ENCODE measurements at regions not wholly inside any gene's neighbourhood (a gene's known extent, or its start where the extent isn't known, plus 50 kb on each side); places are given as distances from the start of the nearest gene placed in this dataset.
"Not testable (repeated sequence)": the region's sequence is repeated elsewhere in the genome, so short reads cannot be mapped to it uniquely, and the experiment has no call there.

DNA sequence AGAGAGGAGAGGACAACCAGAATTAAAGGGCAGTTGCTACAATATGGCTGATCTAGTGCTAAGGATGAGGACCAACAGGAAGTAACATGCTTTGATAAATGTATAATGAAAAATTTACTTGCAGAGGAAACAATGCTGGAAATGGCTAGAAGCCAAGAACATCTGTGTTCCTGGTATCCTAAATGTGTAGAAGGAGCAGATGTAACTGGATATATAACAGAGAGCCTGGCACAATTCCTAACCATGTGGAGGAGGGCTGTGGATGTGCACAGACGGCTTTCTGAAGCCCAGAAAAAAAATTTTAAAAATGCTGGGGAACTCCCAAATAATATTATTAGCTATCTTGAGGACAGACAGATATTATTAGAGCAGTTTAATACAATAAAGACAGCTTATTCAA lies 159.4 kb upstream of the GBE1 start:
- DNase-seq (ENCODE audit: low read depth, low spot score) = no peak

DNA sequence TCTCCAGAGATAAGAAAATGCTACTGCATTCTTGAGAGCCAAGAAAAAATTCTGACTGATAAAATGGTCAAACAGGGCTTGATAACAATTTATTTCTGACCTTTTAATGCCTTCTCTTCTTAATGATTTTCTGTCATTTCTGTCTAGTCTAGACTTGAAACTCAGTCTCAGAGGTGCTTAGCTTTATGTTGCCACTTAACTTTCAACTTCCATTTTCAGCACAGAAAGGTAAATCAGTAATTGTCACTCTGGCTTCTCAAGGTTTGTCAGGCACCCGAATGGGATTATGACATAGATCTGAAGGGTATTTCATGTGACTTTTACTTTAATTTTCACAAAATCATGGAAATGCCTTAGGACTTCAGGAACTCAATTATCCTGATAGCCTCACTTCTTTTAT lies 155.4 kb upstream of the GBE1 start:
- DNase-seq (ENCODE audit: low read depth, low spot score) = no peak

DNA sequence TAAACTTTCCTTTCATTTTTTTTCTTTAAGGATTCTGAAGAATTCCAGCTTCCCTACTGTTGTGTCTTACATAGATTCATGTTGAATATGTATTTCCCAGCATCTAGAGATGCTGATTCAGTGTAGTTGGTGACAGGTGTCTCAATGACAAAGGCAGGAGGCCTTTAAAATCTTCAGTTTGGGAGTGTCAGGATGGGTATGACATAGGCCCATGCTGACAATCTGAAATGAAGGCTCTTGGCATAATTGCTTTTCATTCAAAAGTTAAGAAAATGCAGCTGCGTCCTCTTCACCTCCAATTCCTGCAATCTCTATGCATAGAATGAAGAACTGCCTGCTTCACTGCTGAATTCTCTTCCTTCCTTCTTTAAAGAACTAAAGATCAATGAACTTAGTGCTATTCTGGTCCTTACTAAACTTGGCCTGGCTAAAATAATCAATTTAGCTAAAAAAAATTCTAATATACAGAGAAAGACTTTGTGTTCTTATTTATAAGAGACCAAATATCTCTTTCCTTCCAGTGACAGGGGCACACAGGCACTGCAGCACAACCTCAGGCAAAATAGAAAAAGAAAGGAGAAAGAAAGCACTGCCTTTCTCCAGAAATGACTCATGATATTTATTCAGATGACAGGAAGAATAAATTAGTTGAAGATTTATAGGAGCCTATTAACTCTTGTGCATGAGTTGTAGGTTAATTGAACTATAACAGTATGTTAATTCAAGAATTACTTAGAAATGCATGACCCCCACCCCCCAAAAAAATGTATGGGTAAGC lies 152.6 kb upstream of the GBE1 start:
- DNase-seq (ENCODE audit: low read depth, low spot score) = no peak

DNA sequence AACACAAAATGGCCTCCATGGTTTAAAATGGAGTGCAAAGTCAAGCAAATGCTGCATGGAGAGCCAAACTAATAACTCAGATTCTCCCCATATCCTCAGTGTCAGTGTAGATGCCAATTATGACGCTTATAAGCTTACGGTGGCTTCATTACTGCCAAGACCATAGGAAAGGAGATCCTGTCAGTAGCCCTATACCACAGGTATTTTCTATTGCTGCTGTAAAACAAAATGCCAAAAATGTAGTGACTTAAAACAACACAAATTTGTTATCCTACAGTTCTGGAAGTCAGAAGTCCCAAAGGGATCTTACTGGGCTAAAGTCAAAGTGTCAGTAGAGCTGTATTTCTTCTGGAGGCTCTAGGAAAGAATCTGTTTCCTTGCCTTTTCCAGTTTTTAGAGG lies 149.8 kb upstream of the GBE1 start:
- no peak for DNase-seq (ENCODE audit: low read depth, low spot score)

DNA sequence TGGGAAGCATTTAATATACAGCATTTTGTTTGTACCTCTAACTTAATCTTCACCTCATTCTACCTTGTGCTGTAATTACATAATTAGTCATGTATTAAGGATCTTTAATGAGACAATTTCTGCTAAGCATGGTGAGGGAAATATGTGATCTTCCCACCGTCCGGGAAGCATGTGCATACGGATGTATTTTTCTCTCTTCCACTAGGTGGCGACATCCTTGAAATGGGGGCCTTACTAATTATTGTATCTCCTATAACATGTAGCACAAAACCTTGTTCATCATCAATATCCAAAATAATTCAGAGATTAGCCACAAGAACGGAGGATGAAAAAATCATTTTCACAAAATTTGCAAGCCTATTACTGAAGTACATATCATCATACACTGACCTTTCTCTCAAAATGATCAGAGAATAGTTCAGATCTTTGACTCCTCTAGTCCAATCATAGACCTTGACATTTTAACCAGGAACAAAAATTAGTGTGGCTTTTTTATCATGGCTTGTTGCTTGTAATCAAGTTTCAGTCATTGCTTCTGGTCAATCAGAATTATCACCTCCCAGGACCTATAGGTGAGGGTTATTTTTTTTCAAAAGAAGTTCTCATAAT lies 148.9 kb upstream of the GBE1 start:
- no peak for DNase-seq (ENCODE audit: low read depth, low spot score)

DNA sequence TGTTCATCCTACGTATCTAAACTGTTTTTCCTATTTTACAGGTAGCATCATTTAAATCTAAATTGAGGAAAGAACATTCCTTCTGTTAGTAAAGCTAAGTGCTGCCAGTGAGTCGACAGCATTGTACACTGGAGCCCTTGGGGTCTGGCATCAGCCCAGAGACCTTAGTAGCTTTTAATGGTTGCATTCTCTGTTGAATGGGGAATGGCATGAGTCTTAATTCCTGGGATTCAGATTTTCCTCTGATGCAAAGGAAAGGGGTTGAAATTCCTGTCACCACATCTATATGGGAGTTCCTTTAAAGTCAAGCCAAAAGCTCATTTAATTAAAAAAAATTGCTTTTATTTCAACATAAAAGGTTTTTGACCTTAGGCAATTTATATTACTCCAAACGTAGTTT lies 148.4 kb upstream of the GBE1 start:
- DNase-seq (ENCODE audit: low read depth, low spot score) = no peak

DNA sequence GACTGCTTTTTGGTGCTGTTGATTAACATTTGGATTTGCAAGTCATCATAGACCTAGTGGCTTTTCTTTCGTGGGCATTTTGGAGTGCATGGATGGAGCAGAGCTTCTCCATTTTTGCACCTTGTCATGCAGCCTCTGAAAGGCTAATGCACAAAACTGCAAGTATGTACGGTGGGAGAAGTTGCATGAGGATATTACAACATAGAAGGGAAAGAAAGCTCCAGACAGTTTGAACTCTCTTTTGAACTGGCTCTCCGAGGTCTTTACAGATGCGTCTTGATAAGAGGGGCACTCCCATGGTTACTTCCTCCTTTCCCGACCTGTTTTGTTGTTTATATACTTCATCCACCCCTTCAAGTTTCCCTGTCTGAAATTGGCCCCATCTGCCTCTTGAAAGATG lies 147.1 kb upstream of the GBE1 start:
- no peak for DNase-seq (ENCODE audit: low read depth, low spot score)

DNA sequence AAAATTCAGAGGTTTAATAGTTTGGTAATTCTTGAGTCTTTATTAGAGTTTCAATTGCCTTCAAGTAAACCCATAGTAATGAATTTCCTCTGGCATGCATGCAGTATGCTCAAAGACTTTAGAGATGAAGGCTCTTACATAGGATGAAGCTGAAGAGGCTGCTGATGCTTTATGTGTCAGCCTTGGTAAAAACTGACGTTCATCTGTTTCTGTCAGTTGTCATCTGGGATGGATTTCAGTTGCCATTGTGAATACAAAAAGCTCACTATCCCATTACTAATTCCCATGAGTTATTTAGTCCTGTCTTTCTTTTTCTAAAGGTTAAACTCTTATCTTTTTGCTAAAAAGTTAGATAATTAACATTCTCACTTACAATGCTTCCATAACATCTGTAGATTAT lies 136.9 kb upstream of the GBE1 start:
- DNase-seq (ENCODE audit: low read depth, low spot score) = no peak

DNA sequence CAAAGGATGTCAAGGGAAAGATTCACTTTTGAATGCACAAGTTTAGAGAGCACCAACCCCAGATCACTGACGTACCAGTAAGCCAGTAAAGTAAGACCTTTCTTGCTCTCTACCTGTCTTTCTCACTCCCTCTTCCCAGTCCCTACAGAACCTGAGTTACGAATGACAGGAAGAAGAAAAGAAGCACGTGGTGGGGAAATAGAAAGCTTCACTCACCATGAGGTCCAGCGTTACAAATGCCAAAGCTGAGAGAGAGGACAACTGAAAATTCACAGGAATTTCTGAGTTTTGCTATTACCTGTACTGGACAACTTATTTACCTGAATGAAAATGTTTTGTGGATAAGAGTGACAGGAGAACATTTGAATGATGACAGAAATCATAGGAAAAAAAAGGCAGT lies 133.2 kb upstream of the GBE1 start:
- no peak for DNase-seq (ENCODE audit: low read depth, low spot score)

DNA sequence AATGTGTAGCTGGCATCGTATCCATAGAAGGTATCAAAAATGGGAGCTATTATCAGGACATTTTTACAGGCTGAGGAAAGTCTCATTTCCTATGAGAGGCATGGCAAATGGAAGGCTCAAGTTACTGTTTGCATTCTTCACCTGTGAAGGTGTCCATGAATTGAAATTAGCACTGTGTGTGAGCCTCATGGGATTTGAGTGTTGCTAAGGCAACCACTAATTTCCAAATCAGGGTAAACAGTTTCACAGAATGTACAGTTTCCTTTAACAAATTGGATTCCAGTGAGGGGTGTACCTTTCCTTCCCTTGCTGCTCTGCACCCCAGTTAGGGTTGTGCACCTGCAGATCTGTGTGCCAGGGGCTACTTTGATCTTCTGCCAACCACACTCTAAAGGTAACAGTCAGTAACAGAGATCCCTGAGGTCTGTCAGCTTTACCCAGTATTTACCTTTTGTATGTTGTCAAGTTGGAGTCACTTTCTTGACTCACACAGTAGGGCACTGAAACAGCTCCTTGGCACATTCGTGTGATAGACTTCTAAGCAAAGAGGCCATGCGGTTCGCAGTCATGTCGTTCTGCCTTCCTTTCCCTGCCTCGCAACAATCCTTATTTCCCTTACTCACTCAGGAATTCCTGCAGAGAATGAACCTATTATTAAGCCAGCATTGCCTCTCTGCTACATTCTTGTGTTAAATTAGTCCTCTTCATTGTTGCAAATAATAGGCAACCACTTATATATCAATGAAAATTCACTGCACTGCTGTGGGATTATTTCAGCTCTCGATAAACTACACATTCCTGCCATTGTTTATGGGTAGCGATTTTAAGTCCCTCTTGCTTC lies 129.8 kb upstream of the GBE1 start:
- no peak for DNase-seq (ENCODE audit: low read depth, low spot score)

DNA sequence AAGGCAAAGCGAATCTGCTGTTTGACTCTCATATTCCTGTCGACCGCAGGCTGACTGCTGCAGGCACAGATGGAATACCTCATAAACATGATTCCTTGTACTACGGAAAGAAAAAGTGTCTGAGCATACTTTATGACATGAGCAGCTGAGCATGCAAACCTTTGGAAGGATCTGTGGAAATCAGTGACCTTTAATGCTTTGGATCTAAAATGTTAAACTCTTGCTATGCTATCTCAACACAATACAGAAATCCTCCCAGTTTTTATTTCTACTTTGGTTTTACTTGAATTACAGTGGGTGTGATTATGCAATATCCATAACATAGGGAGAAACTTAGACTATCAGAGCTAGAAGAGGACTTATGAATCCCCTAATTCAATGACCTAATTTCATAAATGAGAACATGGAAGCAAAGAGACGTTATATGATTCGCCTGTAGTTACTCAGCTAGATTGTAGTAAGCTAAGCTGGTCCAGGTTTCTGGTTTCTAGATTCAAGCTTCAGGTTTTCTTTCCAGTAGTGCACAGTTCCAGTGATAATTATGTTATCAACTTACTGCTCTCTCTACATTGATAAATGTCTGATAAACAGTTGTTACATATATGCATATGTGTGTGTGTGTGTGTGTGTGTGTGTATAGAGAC lies 127.6 kb upstream of the GBE1 start:
- no peak for DNase-seq (ENCODE audit: low read depth, low spot score)

DNA sequence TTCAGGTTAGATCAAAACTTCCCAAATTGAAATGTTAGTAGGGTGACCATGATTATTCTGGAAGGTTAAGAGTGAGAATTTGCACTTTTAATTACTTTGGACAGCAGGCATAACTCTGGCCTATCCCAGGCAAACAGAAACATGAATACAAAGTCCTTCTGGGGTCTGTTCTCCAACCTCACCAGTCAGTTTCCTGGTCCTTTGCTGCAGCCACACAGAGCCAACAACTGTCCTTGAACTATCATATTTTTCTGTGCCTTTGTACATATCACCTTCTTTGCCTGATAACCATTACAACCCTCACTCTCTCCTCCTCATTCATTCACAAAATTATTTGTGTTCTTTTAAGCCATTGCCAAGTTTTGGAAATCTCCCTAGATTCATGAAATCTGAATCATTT lies 126.0 kb upstream of the GBE1 start:
- DNase-seq (ENCODE audit: low read depth, low spot score) = no peak

DNA sequence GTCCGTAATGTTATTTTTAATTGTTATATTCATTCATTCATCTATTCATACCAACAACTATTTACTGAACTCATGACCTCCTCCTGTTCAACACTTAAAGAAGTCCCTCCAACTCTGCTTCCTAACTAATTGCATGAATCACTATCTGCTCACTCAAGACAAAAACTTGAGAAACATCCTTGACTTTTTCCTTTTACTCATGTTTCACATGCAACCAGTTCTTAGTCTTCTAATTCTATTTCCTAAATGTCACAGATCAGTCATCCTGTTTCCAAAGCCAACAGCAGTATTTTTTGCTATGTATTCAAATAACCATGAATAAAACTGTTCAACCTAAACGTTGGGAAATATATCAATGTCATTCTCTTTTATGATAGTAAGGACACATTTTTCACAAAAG lies 124.6 kb upstream of the GBE1 start:
- DNase-seq (ENCODE audit: low read depth, low spot score) = no peak

DNA sequence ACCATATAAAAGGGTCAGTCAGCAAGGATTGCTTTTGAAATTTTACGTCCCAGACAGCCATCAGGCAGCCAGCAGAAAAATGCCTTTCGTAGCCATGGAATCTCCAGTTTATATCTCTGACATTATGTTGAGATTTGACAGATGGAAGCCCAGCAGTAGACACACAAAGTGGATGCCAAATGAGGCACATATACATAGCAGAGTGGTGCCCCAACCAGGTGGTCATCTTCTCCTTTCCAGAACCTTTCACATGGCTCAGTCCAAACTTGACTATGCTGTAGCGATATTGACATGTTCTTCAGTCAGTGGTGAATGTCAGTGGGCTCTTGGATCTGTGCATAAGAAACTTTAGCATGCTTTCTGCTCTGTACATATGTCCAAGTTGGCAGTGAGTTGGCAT lies 123.3 kb upstream of the GBE1 start:
- no peak for DNase-seq (ENCODE audit: low read depth, low spot score)

DNA sequence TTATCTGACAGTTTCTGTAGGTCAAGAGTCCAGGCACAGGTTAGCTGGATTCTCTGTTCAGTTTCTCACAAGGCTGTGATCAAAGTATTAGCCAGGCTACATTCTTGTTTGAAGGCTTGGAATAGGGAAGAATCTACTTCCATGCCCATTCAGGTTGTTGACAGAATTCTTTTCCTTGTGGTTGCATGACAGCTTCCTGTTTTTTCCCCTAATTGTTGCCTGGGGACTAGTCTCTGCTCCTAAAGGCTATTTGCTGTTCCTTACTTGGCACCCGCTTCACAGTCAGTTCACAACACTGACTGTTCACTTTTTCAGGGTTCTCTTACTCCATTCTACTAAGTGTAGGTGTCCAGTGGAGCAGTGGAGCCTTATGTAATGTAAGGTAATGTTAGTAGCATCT lies 115.4 kb upstream of the GBE1 start:
- no peak for DNase-seq (ENCODE audit: low read depth, low spot score)

DNA sequence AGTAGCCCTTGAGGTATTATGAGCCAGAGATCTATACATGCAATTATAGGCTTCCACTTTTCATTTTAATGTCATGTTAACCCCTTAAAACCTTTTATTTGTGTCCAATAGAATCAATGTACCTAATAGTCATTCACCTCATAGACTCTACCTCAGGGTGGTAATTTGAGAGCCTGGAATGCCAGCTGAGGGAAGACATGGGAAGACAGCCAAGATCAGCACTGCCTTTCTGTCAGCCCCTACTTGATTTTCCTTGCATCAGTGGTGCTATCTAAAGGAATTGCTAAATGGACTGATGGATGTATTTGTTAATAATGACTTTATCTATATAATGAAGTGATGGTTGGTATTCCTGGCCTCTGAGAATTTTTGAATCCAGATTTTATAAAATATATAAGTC lies 113.3 kb upstream of the GBE1 start:
- no peak for DNase-seq (ENCODE audit: low read depth, low spot score)

DNA sequence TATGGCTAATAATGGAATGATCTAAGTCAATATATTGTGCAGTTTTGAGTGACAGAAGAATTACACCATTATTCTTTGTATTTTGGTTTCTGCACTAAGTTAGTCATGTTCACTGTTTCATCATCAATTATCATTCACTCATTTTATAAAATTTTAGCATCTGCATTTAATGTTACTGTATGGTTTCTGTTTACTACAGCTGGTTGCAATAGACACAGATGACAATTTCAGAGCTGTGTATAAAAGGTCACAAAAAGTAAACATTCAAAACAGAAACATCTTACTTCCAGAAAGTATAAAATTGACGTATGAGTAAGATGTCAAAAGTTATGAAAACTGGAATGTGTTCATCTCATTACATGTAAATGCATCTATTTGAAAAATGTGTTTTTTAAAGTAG lies 111.1 kb upstream of the GBE1 start:
- DNase-seq (ENCODE audit: low read depth, low spot score) = no peak

DNA sequence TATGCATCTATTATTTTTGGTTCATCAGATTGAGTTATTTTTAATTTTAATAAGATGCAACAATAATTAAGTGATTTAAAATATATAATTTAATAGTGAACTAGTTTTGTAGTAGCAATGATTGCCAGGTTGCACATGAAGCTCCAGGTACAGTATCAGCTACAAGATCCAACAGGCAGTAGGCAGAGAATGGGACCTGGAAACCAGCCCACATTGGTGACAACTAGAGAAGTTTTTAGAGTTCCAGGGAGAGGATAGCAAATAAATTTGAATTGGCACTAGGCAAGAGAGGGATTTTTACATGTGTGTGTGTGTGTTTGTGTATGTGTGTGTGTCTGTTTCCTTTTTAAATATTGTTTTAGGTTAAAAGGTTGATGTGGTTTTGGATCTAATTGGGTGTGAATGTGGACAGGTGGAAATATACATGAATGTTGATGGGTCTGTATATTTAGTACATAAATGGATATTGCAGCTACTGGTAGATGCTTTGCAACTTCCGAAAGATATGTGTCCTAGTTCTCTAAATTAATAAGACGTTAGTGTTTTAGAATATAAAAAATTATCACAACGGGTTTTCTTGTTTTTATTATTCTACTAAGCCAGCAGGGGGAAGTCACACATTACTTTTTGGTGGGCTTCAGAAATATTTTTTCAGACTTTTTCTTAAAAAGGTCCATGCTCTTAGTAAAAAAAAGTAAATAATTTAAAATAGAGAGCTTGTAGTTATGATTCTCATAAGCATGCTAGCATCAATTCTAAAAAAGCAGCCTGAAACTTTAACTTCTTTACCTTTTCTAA lies 110.1 kb upstream of the GBE1 start:
- no peak for DNase-seq (ENCODE audit: low read depth, low spot score)

DNA sequence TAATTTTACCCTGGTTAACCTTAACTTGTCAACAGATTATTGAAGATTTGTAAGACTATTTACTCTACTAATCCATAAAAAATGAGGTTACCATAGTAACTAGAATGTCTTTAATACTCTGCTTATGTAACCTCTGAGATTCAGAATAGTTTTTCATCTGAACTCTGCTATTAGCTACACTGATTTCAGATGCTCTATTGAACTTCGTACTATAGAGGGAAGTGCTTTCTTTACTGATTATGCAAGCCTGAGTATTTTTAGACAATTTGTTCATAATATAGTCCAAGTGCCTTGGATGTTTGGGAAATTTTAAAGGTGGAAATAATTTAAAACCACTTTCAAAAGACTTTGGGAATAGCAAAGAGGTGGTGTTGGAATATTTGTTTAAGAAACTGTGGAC lies 107.9 kb upstream of the GBE1 start:
- DNase-seq (ENCODE audit: low read depth, low spot score) = no peak

DNA sequence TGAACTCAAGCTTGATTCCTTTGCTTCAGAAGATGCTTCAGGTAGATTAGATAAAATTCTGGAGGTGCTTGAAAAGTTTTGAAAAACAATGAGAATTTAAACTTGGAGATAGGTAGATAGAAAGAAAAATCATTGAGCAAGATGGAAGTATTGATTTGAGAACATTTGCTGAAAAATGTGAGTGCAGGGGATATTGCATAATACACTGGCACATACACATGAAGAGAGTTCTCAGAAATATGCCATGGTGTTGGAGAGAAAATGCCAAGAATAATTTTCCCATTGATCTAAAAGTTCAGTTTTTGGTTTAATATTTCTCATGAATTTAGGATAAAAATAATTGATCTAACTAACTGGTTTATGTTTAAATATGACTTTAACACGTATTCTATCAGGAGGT lies 107.2 kb upstream of the GBE1 start:
- no peak for DNase-seq (ENCODE audit: low read depth, low spot score)

DNA sequence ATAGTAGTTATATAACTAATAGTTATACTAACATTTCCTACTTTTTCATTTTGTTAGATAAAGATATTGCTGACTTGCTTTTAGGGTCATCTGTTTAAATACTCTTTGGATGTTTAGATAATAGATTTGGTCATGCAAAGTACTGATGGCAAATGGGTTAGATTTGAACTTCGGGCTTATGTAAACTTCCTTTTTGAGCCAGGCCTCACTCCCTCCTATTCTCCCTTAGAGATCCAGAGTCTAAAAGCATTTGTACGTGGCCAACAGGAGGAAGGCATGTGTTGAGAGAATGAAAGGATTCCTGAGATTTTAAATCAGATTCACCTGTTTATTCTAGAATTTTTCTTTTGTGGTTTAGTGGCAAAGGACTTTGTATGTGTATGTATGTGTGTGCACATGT lies 106.4 kb upstream of the GBE1 start:
- DNase-seq (ENCODE audit: low read depth, low spot score) = no peak

DNA sequence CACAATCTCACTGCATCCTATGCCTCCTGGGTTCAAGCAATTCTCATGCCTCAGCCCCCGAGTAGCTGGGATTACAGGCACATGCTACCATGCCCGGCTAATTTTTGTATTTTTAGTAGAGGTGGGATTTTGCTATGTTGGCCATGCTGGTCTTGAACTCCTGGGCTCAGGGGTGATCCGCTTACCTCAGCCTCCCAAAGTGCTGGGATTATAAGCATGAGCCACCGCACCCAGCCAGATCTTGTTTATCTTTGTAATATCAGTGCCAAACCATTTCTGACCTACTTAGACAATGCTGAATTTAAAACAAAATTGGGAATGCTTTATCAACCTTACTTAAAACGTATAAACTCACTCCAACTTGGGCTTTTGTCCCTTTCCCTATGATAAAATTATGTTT lies 103.7 kb upstream of the GBE1 start:
- DNase-seq (ENCODE audit: low read depth, low spot score) = not testable (repeated sequence)

All from brain pericyte (primary cell).